ENCODE measurements at regions not wholly inside any gene's neighbourhood (a gene's known extent, or its start where the extent isn't known, plus 50 kb on each side); places are given as distances from the start of the nearest gene placed in this dataset.

- no peak overlapping the region for H3K4me3 ChIP-seq (ENCODE audit: low read depth, low read length)
- no peak for TF ChIP-seq CTCF (IDR thresholded peaks at IDR 0.05; ENCODE audit: control insufficient read depth, extremely low read depth, insufficient read depth)
- no peak for DNase-seq (ENCODE audit: low read depth)
Measured at GRCh38 chr7:16066805-16067459, 354.4 kb downstream of the CRPPA start.

GRCh38 chr7:16065939-16066338, 355.4 kb downstream of the CRPPA start:
- no peak overlapping the region for H3K4me3 ChIP-seq (ENCODE audit: low read depth, low read length)
- no peak for DNase-seq (ENCODE audit: low read depth)
- no peak for TF ChIP-seq CTCF (IDR thresholded peaks at IDR 0.05; ENCODE audit: control insufficient read depth, extremely low read depth, insufficient read depth)

- DNase-seq (ENCODE audit: low read depth) = no peak
- H3K4me3 ChIP-seq (ENCODE audit: low read depth, low read length) = no peak overlapping the region
- no peak for TF ChIP-seq CTCF (IDR thresholded peaks at IDR 0.05; ENCODE audit: control insufficient read depth, extremely low read depth, insufficient read depth)
Measured at GRCh38 chr7:16063716-16064675, 357.3 kb downstream of the CRPPA start.

- no peak overlapping the region for H3K4me3 ChIP-seq (ENCODE audit: low read depth, low read length)
- DNase-seq (ENCODE audit: low read depth) = no peak
- no peak for TF ChIP-seq CTCF (IDR thresholded peaks at IDR 0.05; ENCODE audit: control insufficient read depth, extremely low read depth, insufficient read depth)
Measured at GRCh38 chr7:16063221-16063620, 358.1 kb downstream of the CRPPA start.

GRCh38 chr7:16062269-16062668, 359.1 kb downstream of the CRPPA start:
- no peak overlapping the region for H3K4me3 ChIP-seq (ENCODE audit: low read depth, low read length)
- DNase-seq (ENCODE audit: low read depth) = peak; percentile 69
- no peak for TF ChIP-seq CTCF (IDR thresholded peaks at IDR 0.05; ENCODE audit: control insufficient read depth, extremely low read depth, insufficient read depth)

GRCh38 chr7:16061630-16062029, 359.7 kb downstream of the CRPPA start:
- no peak for TF ChIP-seq CTCF (IDR thresholded peaks at IDR 0.05; ENCODE audit: control insufficient read depth, extremely low read depth, insufficient read depth)
- no peak overlapping the region for H3K4me3 ChIP-seq (ENCODE audit: low read depth, low read length)
- no peak for DNase-seq (ENCODE audit: low read depth)

Measured in LNCaP clone FGC (cell line).